Non-pigmented ciliary epithelial cell (primary cell): ENCODE measurements at regions not wholly inside any gene's neighbourhood (a gene's known extent, or its start where the extent isn't known, plus 50 kb on each side); places are given as distances from the start of the nearest gene placed in this dataset.
"Not testable (repeated sequence)": the region's sequence is repeated elsewhere in the genome, so short reads cannot be mapped to it uniquely, and the experiment has no call there.

Source experiments
- DNase-seq: peaks from one replicate; pipeline ENCODE4 v3.0.0-alpha.2; 2010; ENCODE audit warnings: low read depth

DNA sequence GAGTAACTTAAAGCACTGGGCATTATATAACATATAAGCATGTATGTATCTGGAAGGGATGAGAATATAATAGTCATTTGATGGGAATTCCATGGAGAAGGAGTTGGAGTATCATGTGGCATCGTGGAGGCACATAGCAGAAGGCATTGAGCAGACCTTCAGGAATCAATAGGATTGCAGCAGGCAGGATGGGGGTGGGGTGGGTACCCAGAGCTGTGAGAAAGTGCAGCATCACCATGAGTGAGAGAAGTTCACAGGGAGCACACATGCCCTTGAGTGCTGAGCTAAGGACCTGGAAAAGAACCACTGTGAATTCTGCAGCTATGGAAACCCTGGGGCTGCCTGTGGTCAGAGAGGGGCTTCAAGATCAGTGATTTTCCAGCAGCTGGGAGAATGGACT, 57.3 kb downstream of the MED10 start:
- no peak for DNase-seq

DNA sequence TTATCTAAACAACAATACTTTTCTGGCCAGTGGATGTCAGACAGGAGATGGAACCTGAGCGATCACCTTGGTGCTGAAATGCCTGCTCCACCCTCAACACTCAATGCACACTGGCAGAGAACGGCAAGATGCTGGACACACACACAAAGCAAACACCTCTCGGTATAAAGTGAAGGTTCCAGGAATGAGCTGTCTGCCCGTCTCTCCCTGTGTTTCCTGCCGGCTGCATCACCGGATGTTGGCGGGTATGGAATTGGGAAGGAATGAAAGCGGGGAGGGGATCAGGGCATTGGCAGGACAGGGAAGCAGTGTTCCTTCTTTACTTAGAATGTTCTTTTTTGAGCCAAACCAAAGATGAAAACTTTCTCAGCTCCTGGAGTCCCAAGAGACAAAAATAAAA, 59.2 kb downstream of the MED10 start:
- DNase-seq, result no peak

DNA sequence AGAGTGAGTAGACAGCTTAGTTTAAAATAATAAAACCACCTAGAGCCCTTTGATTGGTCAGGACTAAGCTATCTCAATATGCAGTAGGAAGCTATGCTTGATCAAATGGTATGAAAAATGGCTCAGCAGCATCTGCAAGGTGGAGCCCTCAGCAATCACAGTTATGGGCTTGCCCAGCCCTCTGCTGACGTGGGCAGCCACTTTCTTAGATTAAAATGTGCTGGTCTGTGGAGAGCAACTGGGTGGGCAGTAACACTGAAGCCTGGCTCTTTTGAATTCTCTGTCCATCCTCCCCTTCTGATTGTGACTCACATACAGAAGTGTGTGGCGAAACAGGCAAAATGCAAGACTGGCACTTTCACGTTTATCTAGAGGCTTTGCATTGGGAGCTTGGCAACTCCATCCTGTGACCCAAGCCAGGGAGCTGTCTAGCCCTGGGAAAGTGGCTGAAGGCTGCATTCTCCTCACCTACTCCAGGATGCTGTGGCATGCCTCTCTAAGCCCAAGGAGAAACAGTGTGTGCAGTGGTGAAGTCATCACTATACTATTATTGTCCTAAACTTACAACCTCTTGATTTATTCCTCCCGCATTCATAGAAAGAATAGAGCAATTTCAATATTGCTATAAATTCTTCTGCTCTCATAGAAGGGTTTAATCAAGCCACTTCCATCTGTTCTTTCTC, 61.1 kb downstream of the MED10 start:
- no peak for DNase-seq

DNA sequence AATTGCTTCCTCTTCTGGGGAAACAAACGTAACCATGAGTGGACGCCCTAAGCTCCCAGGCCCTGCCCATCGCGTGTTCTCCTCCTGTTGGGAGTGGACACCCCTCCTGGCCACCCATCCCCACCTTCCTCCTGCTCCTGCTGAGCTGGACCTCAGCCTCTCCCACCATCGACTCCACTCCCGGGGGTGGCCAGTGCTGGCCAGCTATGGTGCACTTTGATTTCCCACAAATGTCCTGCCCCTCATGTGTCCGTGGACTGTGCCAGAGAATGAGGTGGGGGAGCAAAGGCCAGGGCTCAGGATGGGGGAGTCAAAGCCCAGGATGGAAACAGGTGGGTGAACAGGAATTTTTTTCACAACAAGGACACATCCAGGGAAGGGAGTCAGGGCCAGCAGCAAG, 62.8 kb downstream of the MED10 start:
- no peak for DNase-seq

DNA sequence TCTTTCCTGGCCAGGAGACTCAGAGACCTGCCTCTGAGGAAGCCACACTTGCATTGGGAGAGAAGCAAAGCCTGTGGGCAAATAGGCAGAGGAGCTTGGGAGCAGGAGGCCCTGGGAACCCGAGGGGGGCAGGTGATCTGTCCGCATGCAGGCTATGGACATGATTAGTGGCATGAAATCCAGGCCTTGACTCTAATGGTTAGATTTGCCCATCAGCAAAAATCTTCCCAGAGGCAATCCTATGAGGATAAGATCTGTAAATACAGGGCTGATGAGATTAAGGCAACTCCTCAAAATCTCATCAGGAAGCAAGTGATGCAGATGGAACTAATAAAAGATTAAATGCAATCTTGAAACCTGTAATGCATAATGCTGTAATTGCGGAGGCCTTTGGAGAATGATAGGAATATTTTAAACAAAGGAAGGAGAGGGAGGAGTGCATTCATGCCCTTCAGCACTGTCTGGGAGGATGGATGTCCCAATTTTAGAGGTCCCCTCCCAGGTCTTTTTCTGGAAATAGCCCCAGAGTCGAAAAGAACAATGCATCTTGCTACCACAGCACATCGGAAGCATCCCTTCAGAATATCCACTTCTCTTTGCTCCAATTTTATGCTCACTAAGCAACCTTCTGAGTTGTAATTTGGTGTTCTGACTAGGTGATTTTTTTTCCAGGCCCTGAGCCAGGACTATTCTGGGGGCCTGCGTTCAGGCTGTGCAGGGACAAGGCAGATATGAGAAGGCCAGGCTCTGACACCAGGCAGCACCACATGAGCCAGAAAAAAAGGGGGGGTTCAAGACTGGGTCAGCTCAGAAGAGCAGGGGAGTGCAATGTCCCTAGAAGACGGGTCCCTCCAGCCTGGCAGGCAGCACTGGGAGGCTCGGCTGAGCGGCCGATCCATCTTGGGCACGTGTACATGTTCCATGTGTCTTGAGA, 66.5 kb downstream of the MED10 start:
- DNase-seq, result no peak

DNA sequence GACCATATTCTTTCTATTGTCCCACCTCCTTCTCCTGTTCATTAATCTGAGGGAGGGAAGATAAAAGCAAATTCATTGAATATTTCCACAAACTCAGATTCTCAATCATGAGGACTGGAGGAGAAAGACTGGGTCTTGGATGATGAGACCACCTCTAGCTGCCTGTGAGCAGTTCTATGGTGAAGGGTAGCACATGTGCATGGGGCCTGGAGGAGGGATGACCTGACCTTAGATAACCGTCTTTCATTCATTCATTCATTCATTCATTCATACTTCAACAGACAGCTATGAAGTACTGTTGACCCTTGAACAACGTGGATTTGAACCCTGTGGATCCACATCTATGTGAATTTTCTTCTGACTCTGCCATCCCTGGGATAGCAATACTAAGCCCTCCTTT, 68.4 kb downstream of the MED10 start:
- DNase-seq, result no peak

DNA sequence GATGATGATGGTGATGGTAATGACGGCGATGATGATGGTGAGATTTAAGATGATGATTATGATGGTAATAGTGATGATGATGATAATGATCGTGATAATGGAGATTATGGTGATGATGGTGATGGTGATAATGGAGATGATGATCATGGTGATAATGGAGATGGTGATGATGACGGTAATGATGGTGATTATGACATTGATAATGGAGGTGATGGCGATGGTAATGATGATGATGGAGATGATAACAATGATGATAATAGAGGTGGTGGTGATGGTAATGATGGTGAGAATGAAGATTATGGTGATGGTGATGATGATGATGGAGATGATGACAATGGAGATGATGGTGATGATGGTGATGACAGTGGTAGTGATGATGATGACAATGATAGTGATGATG, 69.7 kb downstream of the MED10 start:
- DNase-seq, result no peak

DNA sequence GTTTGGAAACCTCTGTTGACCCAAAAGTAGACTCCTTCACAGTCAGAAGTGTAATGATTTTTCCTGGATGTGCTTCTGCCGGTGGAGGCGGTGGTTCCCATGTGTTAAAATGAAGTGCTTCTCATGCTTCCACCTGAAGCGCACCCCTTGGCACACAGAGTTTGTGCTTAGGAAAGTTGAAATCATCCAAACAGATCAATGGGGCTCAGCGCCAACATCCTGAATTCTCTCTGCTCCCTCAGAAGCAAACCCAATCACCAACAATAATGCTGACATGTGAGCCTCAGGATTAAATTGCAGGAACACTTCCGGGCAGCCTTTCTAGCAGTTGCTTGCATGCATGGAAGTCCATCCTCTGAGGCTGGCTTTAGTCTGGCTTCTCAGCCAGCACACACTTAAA, 71.0 kb downstream of the MED10 start:
- DNase-seq, result no peak

DNA sequence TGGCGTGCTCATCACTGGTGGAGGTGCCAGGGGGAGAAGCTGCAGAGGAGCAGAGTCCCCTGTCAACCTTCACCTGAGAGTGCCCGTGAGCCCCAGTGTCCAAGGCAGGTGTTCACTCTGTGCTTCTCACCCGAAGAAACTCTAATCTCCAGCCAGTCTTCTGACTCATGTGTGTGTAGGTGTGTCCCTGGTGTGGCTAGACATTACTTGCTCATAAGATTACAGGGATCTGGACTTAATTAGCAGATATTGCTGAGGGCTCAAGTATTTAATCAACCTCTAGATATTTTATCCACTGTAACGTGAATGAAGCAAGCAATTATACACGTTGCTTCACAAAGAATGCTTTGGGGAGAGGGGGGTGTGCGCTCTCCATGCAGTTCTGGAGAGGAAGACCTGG, 72.5 kb downstream of the MED10 start:
- no peak for DNase-seq

DNA sequence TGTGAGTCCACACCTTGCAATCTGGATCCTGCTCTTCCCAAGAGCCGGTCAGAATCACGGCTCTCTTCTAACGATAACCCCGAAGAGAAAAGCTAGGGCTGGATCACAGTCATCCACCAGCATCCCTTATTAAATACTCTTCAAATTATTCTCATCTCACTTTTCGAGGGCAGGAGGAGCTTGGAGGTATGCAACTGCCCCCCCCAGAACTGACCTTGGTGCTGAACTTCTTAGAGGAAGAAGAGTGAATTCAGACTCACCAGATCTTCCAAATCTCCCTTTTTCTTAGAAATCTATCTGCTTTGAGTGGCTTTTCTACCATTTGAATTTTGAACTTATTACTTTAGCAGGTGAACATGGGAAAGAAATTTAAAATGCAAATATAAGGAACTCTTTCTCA, 75.7 kb downstream of the MED10 start:
- DNase-seq, result no peak

DNA sequence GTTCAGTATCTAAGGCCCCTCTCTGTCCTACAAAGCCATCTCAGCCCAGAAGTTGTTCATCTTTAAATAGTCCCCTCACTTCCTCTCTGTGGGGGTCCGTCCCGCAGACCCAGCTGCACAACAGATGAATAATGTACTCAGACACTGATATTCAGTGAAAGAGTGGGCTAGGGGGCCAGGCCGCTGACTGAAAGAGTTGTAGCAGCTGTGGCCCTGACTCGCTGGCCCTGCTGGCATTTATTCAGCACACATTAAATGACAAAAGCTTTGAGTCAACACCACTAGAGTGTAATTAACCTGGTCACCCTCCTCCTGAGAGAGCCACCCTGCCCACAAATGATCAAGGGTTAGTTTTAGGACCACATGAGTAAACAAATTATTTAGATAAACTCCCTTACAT, 76.3 kb downstream of the MED10 start:
- no peak for DNase-seq

DNA sequence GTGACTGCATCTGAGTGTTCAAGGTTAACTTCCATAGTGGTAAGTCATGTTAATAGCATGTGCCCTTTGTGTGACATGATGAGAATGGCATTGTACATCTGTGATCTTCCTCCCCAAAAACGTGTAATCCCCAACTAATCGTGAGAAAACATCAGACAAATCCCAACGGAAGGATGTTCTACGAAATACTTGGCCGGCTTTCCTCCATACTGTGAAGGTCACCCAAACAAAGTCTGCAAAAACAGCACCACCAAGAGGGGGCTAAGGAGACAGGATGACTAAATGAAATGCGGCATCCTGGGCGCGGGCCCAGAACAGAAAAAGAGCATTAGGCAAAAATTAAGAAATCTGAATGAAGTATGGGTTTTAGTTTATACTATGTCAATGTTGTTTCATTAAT, 81.8 kb downstream of the MED10 start:
- DNase-seq, result no peak

DNA sequence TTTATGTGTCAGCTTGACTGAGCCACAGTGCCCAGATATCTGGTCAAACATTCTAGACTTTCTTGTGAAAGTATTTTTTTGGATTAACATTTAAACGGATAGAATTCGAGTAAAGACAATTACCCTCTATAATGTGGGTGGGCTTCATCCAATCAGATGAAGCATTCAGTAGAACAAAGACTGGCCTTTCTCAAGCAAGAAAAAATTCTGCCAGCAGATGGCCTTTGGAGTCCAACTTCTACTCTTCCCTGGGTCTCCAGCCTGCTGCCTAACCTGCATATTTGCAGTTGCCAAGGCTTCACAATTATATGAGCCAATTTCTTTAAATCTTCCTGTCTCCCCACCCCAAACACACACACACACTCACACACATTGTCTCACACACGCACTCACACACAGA, 86.4 kb downstream of the MED10 start:
- DNase-seq, result no peak

DNA sequence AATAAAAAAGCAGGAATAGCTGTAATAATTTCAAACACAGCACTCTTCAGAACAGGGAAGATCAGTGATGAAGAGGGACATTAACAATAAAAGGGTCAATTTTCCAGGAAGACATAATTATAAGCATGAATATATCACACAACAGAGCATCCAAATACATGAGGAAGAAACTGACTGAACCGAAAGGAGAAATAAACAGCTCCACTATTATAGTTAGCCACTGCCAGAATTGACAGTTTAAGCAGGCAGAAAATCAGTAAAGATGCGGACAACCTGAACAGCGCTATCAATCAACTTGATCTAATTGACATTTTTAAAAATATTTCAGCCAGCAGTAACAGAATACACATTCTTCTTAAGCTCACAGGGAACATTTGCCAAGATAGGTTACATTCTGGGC, 89.1 kb downstream of the MED10 start:
- DNase-seq, result no peak

DNA sequence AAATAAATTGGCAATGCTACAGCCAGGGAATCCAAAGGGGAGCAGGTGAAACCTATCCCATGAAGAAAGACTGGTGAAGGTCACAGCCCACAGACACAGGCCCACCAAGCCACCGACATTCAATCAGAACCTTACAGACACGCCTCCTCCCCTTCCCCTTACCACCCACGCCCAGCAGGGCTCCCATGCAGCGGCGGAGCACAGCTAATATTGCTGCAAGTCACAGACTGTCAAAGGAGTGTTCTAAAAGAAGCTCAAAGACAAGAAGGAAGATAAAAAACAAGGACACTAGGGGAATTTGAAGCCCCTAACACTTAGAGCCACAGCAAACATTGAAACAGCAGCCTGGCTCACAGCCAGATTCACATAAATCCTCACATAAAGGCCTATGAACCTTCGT, 91.2 kb downstream of the MED10 start:
- no peak for DNase-seq

DNA sequence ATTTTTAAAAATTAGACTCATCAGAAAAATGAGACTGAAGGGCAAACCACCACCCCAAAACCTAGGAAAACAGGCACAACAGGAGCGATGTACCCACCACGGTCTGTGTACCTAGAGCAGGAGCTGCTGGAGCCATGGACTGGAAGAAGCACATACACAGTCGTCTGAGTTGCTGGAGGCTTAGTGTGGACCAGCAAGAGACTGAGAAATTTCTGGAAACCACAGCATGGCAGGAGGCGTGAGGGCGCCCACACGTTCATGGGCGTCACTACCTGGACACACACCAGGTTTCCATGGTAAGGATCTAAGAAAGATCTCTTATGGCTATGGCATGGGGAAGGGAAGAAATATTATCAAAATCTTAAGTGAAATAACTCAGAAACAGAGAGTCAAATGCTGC, 91.9 kb downstream of the MED10 start:
- DNase-seq, result no peak

DNA sequence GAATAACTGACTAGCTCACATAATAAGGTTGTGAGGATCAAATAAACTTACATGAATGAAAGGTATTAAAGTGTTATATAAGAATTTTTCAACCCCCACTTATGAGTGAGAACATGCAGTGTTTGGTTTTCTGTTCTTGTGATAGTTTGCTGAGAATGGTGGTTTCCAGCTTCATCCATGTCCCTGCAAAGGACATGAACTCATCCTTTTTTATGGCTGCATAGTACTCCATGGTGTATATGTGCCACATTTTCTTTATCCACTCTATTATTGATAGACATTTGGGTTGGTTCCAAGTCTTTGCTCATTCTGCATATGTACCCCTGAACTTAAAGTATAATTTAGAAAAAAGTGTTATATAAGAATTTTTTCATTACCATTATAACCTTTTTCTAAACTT, 93.9 kb downstream of the MED10 start:
- not testable (repeated sequence) for DNase-seq

DNA sequence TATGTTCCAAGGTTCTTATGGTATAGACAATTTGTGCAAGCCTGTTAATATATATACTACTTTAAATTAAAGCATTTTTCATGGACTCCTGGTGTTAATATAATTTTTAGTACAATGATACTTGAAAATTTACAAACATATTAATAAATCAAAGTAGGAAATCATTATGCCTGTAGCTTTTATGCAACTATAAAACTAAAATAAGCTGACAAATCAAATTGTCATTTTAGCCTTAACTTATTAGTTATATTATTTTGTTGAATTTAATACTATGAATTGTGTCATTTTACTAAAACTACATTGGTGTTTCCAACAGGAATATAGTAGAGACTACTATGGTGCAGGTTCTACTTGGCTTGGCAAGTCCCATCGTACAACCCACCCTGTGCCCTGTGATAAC, 96.0 kb downstream of the MED10 start:
- no peak for DNase-seq

DNA sequence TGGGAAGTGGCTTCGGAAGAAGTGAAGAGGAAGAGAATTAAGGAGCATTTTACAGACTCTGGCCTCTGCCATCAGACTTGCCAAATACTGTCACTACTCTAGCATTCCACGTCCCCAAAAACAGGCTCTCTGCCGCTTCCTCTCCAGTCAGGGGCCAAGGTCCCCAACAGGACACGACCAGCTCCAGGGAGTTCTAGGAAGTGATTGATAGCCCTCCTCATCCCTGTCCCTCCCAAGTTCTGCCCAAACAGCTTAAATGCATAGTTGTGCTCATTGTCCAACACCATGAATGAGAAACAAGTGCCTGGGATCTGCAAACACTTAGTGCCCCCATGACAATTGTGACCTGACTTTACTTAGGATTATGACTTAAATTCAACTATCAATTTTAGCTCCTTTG, 96.5 kb downstream of the MED10 start:
- no peak for DNase-seq

DNA sequence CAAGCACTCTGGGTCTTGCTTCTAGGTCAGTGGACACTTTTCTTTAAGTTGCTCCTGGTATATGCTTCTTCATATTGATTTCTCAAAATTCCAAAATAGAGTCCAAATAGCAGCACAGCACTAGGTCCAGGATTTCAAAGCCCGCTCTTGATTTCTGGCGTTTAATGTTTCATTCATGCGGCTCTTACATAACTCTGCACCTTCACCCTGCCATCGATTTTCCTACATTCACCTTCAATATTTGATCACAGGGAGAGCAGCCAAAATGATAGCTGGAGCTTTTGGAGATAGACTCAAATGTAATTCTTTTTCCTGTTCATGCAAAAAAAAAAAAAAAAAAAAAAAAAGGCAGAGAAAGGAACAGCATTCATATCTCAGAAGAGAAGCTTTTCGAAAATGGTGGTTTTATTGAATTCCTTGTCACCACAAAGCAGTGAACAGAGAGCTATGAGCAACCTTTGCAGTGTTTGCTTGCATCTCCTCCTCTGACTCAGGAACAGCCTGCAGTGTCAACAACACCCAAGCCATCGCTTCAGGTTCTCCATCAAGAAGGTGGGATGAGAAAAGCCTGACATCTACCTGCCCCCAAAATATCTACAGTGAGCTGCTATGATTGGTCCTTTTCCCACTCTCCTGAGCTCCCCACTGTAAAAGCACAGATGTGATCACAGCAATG, 97.8 kb downstream of the MED10 start:
- DNase-seq, result no peak

DNA sequence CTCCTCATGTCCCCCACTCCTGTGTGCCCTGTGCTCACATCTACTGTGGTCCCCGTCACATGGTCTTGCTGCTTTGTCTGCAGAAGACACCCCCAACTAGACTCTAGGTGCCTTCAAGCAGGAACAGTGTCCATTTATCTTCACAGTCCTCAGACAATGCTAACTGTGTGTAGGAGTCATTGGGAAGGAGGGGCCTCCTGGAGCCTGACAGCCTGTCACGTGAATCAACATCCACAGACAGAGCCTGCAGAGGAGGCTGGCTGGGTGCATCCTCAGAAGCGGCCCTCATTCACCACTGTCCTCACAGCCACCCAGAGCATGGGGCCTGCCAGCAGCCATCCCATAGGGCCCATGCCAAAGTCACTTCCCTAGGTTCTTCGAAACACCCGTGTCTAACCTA, 98.7 kb downstream of the MED10 start:
- DNase-seq, result no peak

DNA sequence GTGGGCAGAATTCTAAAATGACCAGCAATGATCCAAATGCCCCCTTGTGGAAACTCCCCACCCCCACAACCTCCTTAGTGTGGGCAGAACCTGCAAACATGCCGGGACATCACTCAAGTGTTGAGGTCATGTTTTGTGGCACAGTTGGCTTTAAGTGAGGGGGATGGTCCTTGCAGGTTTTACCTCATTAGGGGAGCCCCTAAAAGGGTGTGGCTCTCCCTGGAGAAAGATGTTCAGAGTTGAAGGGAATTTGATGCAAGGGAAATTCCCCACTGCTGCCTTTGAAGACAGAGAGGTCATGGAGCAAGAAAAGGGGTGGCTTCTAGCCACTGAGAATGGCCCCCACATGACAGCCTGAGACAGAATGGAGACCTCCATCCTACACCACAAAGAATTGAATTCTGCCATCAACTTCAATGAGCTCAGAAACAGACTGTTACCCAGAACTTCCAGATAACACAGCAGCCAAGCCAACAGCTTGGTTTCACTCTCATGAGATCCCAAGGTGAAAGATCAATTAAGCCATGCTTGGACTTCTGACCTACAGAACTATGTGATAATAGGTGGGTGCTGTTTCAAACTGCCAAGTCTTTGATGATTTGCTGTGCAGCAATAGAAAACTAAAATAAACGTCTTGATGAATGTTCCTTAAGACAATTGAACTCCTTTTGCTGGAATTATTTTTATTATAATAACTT, 103.4 kb downstream of the MED10 start:
- DNase-seq, result no peak

DNA sequence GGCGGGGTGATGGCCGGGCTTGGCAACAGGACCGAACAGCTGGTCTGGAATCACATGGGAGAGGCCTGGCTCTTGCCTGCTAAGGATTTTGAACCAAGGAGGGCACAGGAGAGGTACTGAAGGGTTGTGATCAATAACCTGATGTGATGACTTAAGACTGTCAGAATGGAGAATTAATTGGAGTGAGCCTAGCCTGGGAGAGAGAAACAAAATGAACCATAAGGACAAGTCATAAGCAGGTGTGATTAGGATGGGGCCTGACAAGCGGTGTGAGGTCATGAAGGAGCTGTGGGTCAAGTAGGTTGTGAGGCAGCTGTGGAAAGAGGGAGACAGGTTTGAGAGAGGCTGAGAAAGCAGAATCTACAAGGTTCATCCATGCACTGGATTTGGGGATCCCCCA, 104.6 kb downstream of the MED10 start:
- DNase-seq, result no peak
